SK-N-SH treated with all-trans-retinoic acid at 6 μM for 48 hours (cell line): ENCODE measurements at regions not wholly inside any gene's neighbourhood (a gene's known extent, or its start where the extent isn't known, plus 50 kb on each side); places are given as distances from the start of the nearest gene placed in this dataset.

Source experiments
- CSDC2 ChIP-seq: fragments of 250-450 bp; sonication (Bioruptor Pico); IDR thresholded peaks from 2 replicates; pipeline ENCODE4 v1.5.0; 2020; ENCODE audit warnings: mild to moderate bottlenecking, moderate library complexity
- GLIS3 ChIP-seq: fragments of 250-450 bp; sonication (Bioruptor Pico); IDR thresholded peaks from 2 replicates; pipeline ENCODE4 v1.5.0; 2020; ENCODE audit warnings: mild to moderate bottlenecking, moderate library complexity
- ZC3H10 ChIP-seq: fragments of 250-450 bp; sonication (Bioruptor Pico); IDR thresholded peaks from 2 replicates; pipeline ENCODE4 v1.5.1; 2021; ENCODE audit warnings: mild to moderate bottlenecking, moderate library complexity

- TF ChIP-seq CSDC2 (CRISPR knock-in tag): no peak
- TF ChIP-seq GLIS3: no peak
- no peak for TF ChIP-seq ZC3H10
Measured at GRCh38 chr20:22449188-22449973, 135.0 kb downstream of the FOXA2 start.
